HCT116 (cell line): ENCODE measurements at regions not wholly inside any gene's neighbourhood (a gene's known extent, or its start where the extent isn't known, plus 50 kb on each side); places are given as distances from the start of the nearest gene placed in this dataset.

Experiments used
- EZH2 ChIP-seq: fragments of 200-600 bp; sonication (generic); IDR thresholded peaks from 2 replicates; pipeline ENCODE4 v1.6.1; 2017; ENCODE audit warnings: antibody characterized with exemption, mixed run types
- POLR2A ChIP-seq: IDR thresholded peaks from 2 replicates; pipeline ENCODE4 v1.7.0; 2011; ENCODE audit warnings: borderline replicate concordance; ENCODE audit not compliant: insufficient read depth, insufficient read length; ENCODE audit errors: extremely low read depth
- RAD21 ChIP-seq: IDR thresholded peaks from 2 replicates; pipeline ENCODE4 v1.6.1; 2012; ENCODE audit warnings: low read depth, mild to moderate bottlenecking
- YY1 ChIP-seq: IDR thresholded peaks from 2 replicates; pipeline ENCODE4 v1.6.1; 2011; ENCODE audit warnings: low read length, low read depth, moderate library complexity, mild to moderate bottlenecking; ENCODE audit not compliant: insufficient replicate concordance; ENCODE audit errors: extremely low read depth
- TF ChIP-seq, protein P1 (sequence below), 3 experiments: fragments of 200-600 bp in 1 of 3; sonication (generic) in 1 of 3; IDR thresholded peaks in 2 of 3; conservative IDR thresholded peaks in 1 of 3; 2 replicates each; pipeline ENCODE4 v1.5.1; 2012 to 2017; ENCODE audit warnings: low read depth in 2 of 3, low read length in 2 of 3, antibody characterized with exemption in 1 of 3, borderline replicate concordance in 1 of 3, control low read depth in 1 of 3, mild to moderate bottlenecking in 1 of 3, mixed read lengths in 1 of 3, mixed run types in 1 of 3, moderate library complexity in 1 of 3; ENCODE audit not compliant: insufficient read depth in 1 of 3
- TF ChIP-seq, protein P2 (sequence below): IDR thresholded peaks from 2 replicates; pipeline ENCODE4 v1.6.1; 2012; ENCODE audit warnings: low read depth

DNA sequence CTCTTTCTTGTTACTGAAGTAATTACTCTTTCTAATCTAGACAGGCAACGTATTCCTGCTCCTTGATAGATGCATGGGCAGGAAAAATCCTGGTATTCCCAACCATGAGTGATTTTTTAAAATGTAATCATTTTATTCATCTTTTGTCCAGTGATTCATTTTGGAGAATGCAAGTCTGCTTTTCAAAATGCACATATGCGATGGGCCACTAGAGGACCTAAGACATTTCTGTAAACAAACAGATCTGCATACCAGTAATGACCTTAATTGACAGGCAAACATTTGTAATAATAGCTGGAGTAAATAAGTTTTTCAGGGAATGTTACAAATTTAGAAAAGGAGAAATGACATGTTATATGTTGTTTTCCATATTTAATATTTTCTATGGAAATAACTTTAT, 1167.6 kb downstream of the JRKL start:
- TF ChIP-seq, protein P1, sequence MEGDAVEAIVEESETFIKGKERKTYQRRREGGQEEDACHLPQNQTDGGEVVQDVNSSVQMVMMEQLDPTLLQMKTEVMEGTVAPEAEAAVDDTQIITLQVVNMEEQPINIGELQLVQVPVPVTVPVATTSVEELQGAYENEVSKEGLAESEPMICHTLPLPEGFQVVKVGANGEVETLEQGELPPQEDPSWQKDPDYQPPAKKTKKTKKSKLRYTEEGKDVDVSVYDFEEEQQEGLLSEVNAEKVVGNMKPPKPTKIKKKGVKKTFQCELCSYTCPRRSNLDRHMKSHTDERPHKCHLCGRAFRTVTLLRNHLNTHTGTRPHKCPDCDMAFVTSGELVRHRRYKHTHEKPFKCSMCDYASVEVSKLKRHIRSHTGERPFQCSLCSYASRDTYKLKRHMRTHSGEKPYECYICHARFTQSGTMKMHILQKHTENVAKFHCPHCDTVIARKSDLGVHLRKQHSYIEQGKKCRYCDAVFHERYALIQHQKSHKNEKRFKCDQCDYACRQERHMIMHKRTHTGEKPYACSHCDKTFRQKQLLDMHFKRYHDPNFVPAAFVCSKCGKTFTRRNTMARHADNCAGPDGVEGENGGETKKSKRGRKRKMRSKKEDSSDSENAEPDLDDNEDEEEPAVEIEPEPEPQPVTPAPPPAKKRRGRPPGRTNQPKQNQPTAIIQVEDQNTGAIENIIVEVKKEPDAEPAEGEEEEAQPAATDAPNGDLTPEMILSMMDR (IDR thresholded peaks at IDR 0.05 in 2 of 3, conservative IDR thresholded peaks at IDR 0.05 in 1 of 3; ENCODE audit: borderline replicate concordance in 1 of 3, insufficient read depth in 1 of 3, low read depth in 2 of 3, low read length in 2 of 3), result no peak
- TF ChIP-seq EZH2 (no peak), RAD21 (no peak), YY1 (no peak), POLR2A (no peak)
- TF ChIP-seq, protein P2, sequence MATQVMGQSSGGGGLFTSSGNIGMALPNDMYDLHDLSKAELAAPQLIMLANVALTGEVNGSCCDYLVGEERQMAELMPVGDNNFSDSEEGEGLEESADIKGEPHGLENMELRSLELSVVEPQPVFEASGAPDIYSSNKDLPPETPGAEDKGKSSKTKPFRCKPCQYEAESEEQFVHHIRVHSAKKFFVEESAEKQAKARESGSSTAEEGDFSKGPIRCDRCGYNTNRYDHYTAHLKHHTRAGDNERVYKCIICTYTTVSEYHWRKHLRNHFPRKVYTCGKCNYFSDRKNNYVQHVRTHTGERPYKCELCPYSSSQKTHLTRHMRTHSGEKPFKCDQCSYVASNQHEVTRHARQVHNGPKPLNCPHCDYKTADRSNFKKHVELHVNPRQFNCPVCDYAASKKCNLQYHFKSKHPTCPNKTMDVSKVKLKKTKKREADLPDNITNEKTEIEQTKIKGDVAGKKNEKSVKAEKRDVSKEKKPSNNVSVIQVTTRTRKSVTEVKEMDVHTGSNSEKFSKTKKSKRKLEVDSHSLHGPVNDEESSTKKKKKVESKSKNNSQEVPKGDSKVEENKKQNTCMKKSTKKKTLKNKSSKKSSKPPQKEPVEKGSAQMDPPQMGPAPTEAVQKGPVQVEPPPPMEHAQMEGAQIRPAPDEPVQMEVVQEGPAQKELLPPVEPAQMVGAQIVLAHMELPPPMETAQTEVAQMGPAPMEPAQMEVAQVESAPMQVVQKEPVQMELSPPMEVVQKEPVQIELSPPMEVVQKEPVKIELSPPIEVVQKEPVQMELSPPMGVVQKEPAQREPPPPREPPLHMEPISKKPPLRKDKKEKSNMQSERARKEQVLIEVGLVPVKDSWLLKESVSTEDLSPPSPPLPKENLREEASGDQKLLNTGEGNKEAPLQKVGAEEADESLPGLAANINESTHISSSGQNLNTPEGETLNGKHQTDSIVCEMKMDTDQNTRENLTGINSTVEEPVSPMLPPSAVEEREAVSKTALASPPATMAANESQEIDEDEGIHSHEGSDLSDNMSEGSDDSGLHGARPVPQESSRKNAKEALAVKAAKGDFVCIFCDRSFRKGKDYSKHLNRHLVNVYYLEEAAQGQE, result no peak
